HCT116 (cell line): ENCODE measurements at regions not wholly inside any gene's neighbourhood (a gene's known extent, or its start where the extent isn't known, plus 50 kb on each side); places are given as distances from the start of the nearest gene placed in this dataset.

ENCODE experiments used
- ATAC-seq: fragments of 200-7000 bp; cut with Tn5 transposase; 2 replicates; pipeline ENCODE4 v1.9.1; 2020; ENCODE audit warnings: mild to moderate bottlenecking, moderate library complexity
- BruUV-seq: library from RNA; stranded (reverse); fragments of 400-500 nt; replicated peaks from 2 replicates; lab custom pipeline; 2021; lab: Mats Ljungman, UMichigan
- CTCF ChIA-PET: fragments of 300-600 bp; sonication (Branson Sonifier 250); formaldehyde crosslinking; loops from one replicate; lab custom pipeline; 2021; ENCODE audit warnings: antibody characterized with exemption; lab: Charles Lee
- POLR2A ChIA-PET: fragments of 300-600, 350-600 bp; sonication (Branson Sonifier 250); formaldehyde crosslinking; loops from one replicate; lab custom pipeline; 2021; ENCODE audit warnings: antibody characterized with exemption; lab: Charles Lee
- RAD21 ChIA-PET, 2 experiments: fragments of 300-600 bp; sonication (Branson Sonifier 250); formaldehyde crosslinking; loops; one replicate each; lab custom pipeline; 2023; ENCODE audit warnings: low total read pairs in 2 of 2; ENCODE audit not compliant: uncharacterized antibody in 2 of 2, unreplicated experiment in 2 of 2, low non-redundant PET in 1 of 2; lab: Charles Lee
- DNase-seq: peaks from one replicate; pipeline ENCODE4 v3.0.0-alpha.2; 2010; ENCODE audit warnings: low read depth, low spot score
- H2AFZ ChIP-seq: fragments of 200-600 bp; shearing (Covaris generic), sonication (generic); 2 replicates; pipeline ENCODE4 v1.6.1; 2017; ENCODE audit warnings: low read depth, mixed run types, mixed read lengths, antibody characterized with exemption, low read length; ENCODE audit not compliant: poor library complexity, severe bottlenecking
- H3K27ac ChIP-seq: 2 replicates; pipeline ENCODE4 v1.5.1; 2012; ENCODE audit warnings: low read depth, low read length
- H3K27me3 ChIP-seq: fragments of 200-600 bp; sonication (generic); 2 replicates; pipeline ENCODE4 v1.6.1; 2016; ENCODE audit warnings: mixed run types, low read length, mixed read lengths; ENCODE audit not compliant: insufficient read depth
- H3K36me3 ChIP-seq, 2 experiments: fragments of 200-500 bp in 1 of 2; fragments of 200-600 bp in 1 of 2; sonication (Bioruptor generic) in 1 of 2; sonication (generic) in 1 of 2; 2 replicates each; pipeline versions ENCODE4 v1.5.1 to v1.6.1; 2014 to 2016; ENCODE audit warnings: low read length in 2 of 2, inconsistent platforms in 1 of 2, mixed read lengths in 1 of 2, mixed run types in 1 of 2; ENCODE audit not compliant: insufficient read depth in 2 of 2, control insufficient read depth in 1 of 2
- H3K4me1 ChIP-seq, 2 experiments: fragments of 200-600 bp in 1 of 2; sonication (generic) in 1 of 2; 2 replicates each; pipeline versions ENCODE4 v1.5.1 to v1.6.1; 2012 to 2017; ENCODE audit warnings: low read length in 2 of 2, inconsistent platforms in 1 of 2, mild to moderate bottlenecking in 1 of 2, mixed read lengths in 1 of 2, mixed run types in 1 of 2, moderate library complexity in 1 of 2; ENCODE audit not compliant: insufficient read depth in 2 of 2, control insufficient read depth in 1 of 2
- H3K4me2 ChIP-seq: fragments of 200-600 bp; sonication (generic); 2 replicates; pipeline ENCODE4 v1.6.1; 2017; ENCODE audit warnings: mixed run types, low read length, mixed read lengths
- H3K4me3 ChIP-seq, 2 experiments: fragments of 200-600 bp in 1 of 2; sonication (generic) in 1 of 2; replicated peaks in 1 of 2; 2 replicates each; pipeline ENCODE4 v1.5.1; 2011 to 2016; ENCODE audit warnings: low read length in 2 of 2, control low read depth in 1 of 2, low read depth in 1 of 2, mild to moderate bottlenecking in 1 of 2, mixed read lengths in 1 of 2, mixed run types in 1 of 2
- H3K79me2 ChIP-seq: fragments of 200-600 bp; sonication (generic); 2 replicates; pipeline ENCODE4 v1.6.1; 2017; ENCODE audit warnings: mild to moderate bottlenecking, mixed run types, low read length, moderate library complexity, mixed read lengths; ENCODE audit not compliant: insufficient read depth
- H3K9ac ChIP-seq: fragments of 200-600 bp; sonication (generic); 2 replicates; pipeline ENCODE4 v1.6.1; 2016; ENCODE audit warnings: low read length, mixed read lengths
- H3K9me2 ChIP-seq: fragments of 200-600 bp; sonication (generic), shearing (Covaris generic); 2 replicates; pipeline ENCODE4 v1.6.1; 2017; ENCODE audit warnings: mixed run types, mild to moderate bottlenecking, moderate library complexity; ENCODE audit not compliant: insufficient read depth
- H3K9me3 ChIP-seq, 2 experiments: fragments of 200-500 bp in 1 of 2; fragments of 200-600 bp in 1 of 2; sonication (Bioruptor generic) in 1 of 2; sonication (generic) in 1 of 2; 2 replicates each; pipeline ENCODE4 v1.6.1; 2014 to 2017; ENCODE audit warnings: low read length in 2 of 2, mixed read lengths in 2 of 2, inconsistent platforms in 1 of 2, low read depth in 1 of 2, mild to moderate bottlenecking in 1 of 2, mixed run types in 1 of 2, moderate library complexity in 1 of 2; ENCODE audit not compliant: control insufficient read depth in 1 of 2, insufficient read depth in 1 of 2
- H4K20me1 ChIP-seq: fragments of 200-600 bp; sonication (generic), shearing (Covaris generic); 2 replicates; pipeline ENCODE4 v1.6.1; 2017; ENCODE audit warnings: mixed run types, mild to moderate bottlenecking, moderate library complexity; ENCODE audit not compliant: insufficient read depth
- CEBPB ChIP-seq: IDR thresholded peaks from 2 replicates; pipeline ENCODE4 v1.6.1; 2012; ENCODE audit warnings: low read depth
- EGR1 ChIP-seq: IDR thresholded peaks from 2 replicates; pipeline ENCODE4 v1.6.1; 2012; ENCODE audit warnings: low read depth
- ELF1 ChIP-seq: IDR thresholded peaks from 2 replicates; pipeline ENCODE4 v1.6.1; 2012; ENCODE audit warnings: low read depth, borderline replicate concordance
- FOSL1 ChIP-seq: IDR thresholded peaks from 2 replicates; pipeline ENCODE4 v1.6.1; 2012; ENCODE audit warnings: low read depth
- RAD21 ChIP-seq: IDR thresholded peaks from 2 replicates; pipeline ENCODE4 v1.6.1; 2012; ENCODE audit warnings: low read depth, mild to moderate bottlenecking
- TCF7L2 ChIP-seq: IDR thresholded peaks from 2 replicates; pipeline ENCODE4 v1.7.0; 2011; ENCODE audit warnings: borderline replicate concordance, inconsistent platforms; ENCODE audit not compliant: insufficient read depth, insufficient read length; ENCODE audit errors: extremely low read depth
- ZFX ChIP-seq: fragments of 450-650 bp; IDR thresholded peaks from 2 replicates; pipeline ENCODE4 v1.6.1; 2017
- intact Hi-C: fragments of 100-400 bp; cut with micrococcal nuclease; formaldehyde crosslinking; loops from 2 replicates; pipeline ENCODE4 v1.10.0; 2022
- TF ChIP-seq, protein P1 (sequence below): IDR thresholded peaks from 2 replicates; pipeline ENCODE4 v1.6.1; 2012
- TF ChIP-seq, protein P2 (sequence below): IDR thresholded peaks from 2 replicates; pipeline ENCODE4 v1.6.1; 2011; ENCODE audit warnings: mild to moderate bottlenecking, low read length, moderate library complexity; ENCODE audit not compliant: insufficient replicate concordance; ENCODE audit errors: extremely low read depth
- TF ChIP-seq, protein P3 (sequence below): IDR thresholded peaks from 2 replicates; pipeline ENCODE4 v1.6.1; 2012; ENCODE audit warnings: low read depth

DNA sequence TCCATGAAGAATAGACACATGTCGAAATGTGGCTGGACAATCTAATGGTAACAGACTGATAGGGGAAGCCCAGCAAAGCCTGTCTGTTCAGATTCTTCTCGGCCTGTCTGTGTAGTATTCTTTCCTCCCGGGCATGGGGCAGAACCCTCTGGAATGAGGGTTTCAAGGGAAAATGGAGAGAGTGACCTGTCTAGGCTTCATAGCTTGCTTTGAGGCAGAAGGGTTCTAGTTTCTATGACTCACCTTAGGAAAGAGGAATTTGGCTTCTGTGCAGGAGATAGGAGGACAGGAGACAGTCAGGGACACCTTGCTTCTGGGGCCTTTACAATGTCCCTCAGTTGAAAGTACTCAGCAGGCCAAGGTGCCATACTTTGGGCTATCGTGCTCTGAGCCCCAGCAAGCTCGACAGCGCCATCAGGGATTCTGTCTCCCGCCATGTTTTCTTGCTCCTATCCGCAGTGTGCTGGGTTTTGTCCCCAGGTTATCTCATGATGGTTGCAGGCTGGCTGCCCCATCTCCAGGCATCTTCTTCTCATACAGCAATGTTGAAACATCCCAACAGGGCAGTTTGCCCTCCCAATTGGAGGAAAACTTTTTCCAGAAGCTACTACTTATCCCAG is 74.7 kb upstream of the TLK1 start:
- DNase-seq = no peak
- H3K4me1 ChIP-seq = no peaks in the 10 kb centered on the region
- RAD21 ChIA-PET = no interaction called here
- BruUV-seq = no TSS peak
- intact Hi-C loops = no loop called here
- TF ChIP-seq EGR1 (no peak), ELF1 (no peak), RAD21 (no peak), ZFX (no peak), FOSL1 (no peak)
- TF ChIP-seq, protein P1, sequence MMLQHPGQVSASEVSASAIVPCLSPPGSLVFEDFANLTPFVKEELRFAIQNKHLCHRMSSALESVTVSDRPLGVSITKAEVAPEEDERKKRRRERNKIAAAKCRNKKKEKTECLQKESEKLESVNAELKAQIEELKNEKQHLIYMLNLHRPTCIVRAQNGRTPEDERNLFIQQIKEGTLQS = no peak
- TF ChIP-seq, protein P2, sequence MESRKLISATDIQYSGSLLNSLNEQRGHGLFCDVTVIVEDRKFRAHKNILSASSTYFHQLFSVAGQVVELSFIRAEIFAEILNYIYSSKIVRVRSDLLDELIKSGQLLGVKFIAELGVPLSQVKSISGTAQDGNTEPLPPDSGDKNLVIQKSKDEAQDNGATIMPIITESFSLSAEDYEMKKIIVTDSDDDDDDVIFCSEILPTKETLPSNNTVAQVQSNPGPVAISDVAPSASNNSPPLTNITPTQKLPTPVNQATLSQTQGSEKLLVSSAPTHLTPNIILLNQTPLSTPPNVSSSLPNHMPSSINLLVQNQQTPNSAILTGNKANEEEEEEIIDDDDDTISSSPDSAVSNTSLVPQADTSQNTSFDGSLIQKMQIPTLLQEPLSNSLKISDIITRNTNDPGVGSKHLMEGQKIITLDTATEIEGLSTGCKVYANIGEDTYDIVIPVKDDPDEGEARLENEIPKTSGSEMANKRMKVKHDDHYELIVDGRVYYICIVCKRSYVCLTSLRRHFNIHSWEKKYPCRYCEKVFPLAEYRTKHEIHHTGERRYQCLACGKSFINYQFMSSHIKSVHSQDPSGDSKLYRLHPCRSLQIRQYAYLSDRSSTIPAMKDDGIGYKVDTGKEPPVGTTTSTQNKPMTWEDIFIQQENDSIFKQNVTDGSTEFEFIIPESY = no peak
- TF ChIP-seq, all 23 proteins: peak for 0
- no peak overlapping the region for H3K27ac ChIP-seq
- H3K79me2 ChIP-seq = no peaks in the 10 kb centered on the region
- H3K9ac ChIP-seq = no peak overlapping the region
- H3K9me3 ChIP-seq = no peaks in the 10 kb centered on the region
- POLR2A ChIA-PET = interaction anchor here (1.4 to 1.5 kb wide), 2 partner anchors 9 to 40 kb away, joined by 3 read pairs; no protein-coding TSS in a partner anchor
- H3K27me3 ChIP-seq = no peaks in the 10 kb centered on the region
- no peaks in the 10 kb centered on the region for H4K20me1 ChIP-seq
- ATAC-seq = no peak
- no peak overlapping the region for H3K4me2 ChIP-seq
- CTCF ChIA-PET = no interaction called here
- H2AFZ ChIP-seq = no peak overlapping the region
- H3K4me3 ChIP-seq = no peak overlapping the region
- no peaks in the 10 kb centered on the region for H3K36me3 ChIP-seq
- H3K9me2 ChIP-seq = no peaks in the 10 kb centered on the region

DNA sequence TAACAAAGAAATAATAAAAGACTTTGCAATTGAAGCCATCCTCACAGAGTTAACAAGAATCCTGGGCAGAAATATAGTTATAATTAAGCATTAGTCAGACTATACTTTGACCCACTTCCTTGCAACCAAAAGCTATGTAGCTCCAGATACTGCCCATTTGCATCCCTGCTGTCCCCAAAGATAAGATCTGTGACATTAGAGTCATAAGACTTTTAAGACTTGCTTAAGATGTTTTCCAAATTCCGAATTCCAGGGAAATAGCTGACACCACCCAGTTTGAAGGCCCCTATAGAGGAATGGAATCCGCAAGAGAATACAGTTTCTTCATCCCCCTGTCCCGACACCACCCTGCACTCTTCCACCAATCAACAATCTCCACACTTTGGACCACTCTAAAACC is 69.5 kb upstream of the TLK1 start:
- no peak overlapping the region for H2AFZ ChIP-seq
- H3K36me3 ChIP-seq = no peaks in the 10 kb centered on the region
- no peaks in the 10 kb centered on the region for H3K9me3 ChIP-seq
- H3K27me3 ChIP-seq = no peaks in the 10 kb centered on the region
- ATAC-seq (no peak), DNase-seq (no peak)
- ChIA-PET CTCF (no interaction called here), POLR2A (no interaction called here), RAD21 (no interaction called here)
- H4K20me1 ChIP-seq = no peaks in the 10 kb centered on the region
- peaks cover 4 to 10% of the 10 kb centered on the region in 2 experiments; a peak in 3 of 4 replicates for H3K4me1 ChIP-seq
- no peak overlapping the region for H3K4me3 ChIP-seq
- H3K27ac ChIP-seq = no peak overlapping the region
- no TSS peak for BruUV-seq
- H3K79me2 ChIP-seq = no peaks in the 10 kb centered on the region
- intact Hi-C loops = no loop called here
- H3K9me2 ChIP-seq = no peaks in the 10 kb centered on the region
- H3K9ac ChIP-seq = no peak overlapping the region
- H3K4me2 ChIP-seq = no peak overlapping the region
- TF ChIP-seq TCF7L2 (no peak), CEBPB (no peak), ELF1 (no peak)
- TF ChIP-seq, protein P1 = no peak
- TF ChIP-seq, protein P3, sequence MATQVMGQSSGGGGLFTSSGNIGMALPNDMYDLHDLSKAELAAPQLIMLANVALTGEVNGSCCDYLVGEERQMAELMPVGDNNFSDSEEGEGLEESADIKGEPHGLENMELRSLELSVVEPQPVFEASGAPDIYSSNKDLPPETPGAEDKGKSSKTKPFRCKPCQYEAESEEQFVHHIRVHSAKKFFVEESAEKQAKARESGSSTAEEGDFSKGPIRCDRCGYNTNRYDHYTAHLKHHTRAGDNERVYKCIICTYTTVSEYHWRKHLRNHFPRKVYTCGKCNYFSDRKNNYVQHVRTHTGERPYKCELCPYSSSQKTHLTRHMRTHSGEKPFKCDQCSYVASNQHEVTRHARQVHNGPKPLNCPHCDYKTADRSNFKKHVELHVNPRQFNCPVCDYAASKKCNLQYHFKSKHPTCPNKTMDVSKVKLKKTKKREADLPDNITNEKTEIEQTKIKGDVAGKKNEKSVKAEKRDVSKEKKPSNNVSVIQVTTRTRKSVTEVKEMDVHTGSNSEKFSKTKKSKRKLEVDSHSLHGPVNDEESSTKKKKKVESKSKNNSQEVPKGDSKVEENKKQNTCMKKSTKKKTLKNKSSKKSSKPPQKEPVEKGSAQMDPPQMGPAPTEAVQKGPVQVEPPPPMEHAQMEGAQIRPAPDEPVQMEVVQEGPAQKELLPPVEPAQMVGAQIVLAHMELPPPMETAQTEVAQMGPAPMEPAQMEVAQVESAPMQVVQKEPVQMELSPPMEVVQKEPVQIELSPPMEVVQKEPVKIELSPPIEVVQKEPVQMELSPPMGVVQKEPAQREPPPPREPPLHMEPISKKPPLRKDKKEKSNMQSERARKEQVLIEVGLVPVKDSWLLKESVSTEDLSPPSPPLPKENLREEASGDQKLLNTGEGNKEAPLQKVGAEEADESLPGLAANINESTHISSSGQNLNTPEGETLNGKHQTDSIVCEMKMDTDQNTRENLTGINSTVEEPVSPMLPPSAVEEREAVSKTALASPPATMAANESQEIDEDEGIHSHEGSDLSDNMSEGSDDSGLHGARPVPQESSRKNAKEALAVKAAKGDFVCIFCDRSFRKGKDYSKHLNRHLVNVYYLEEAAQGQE = no peak
